HCT116 (cell line): ENCODE measurements at regions not wholly inside any gene's neighbourhood (a gene's known extent, or its start where the extent isn't known, plus 50 kb on each side); places are given as distances from the start of the nearest gene placed in this dataset.

Experiments used
- ATAC-seq: fragments of 200-7000 bp; cut with Tn5 transposase; 2 replicates; pipeline ENCODE4 v1.9.1; 2020; ENCODE audit warnings: mild to moderate bottlenecking, moderate library complexity
- BruUV-seq: library from RNA; stranded (reverse); fragments of 400-500 nt; replicated peaks from 2 replicates; lab custom pipeline; 2021; lab: Mats Ljungman, UMichigan
- CTCF ChIA-PET: fragments of 300-600 bp; sonication (Branson Sonifier 250); formaldehyde crosslinking; loops from one replicate; lab custom pipeline; 2021; ENCODE audit warnings: antibody characterized with exemption; lab: Charles Lee
- POLR2A ChIA-PET: fragments of 300-600, 350-600 bp; sonication (Branson Sonifier 250); formaldehyde crosslinking; loops from one replicate; lab custom pipeline; 2021; ENCODE audit warnings: antibody characterized with exemption; lab: Charles Lee
- RAD21 ChIA-PET, 2 experiments: fragments of 300-600 bp; sonication (Branson Sonifier 250); formaldehyde crosslinking; loops; one replicate each; lab custom pipeline; 2023; ENCODE audit warnings: low total read pairs in 2 of 2; ENCODE audit not compliant: uncharacterized antibody in 2 of 2, unreplicated experiment in 2 of 2, low non-redundant PET in 1 of 2; lab: Charles Lee
- DNase-seq: peaks from one replicate; pipeline ENCODE4 v3.0.0-alpha.2; 2010; ENCODE audit warnings: low read depth, low spot score
- H2AFZ ChIP-seq: fragments of 200-600 bp; shearing (Covaris generic), sonication (generic); 2 replicates; pipeline ENCODE4 v1.6.1; 2017; ENCODE audit warnings: low read depth, mixed run types, mixed read lengths, antibody characterized with exemption, low read length; ENCODE audit not compliant: poor library complexity, severe bottlenecking
- H3K27ac ChIP-seq: 2 replicates; pipeline ENCODE4 v1.5.1; 2012; ENCODE audit warnings: low read depth, low read length
- H3K27me3 ChIP-seq: fragments of 200-600 bp; sonication (generic); 2 replicates; pipeline ENCODE4 v1.6.1; 2016; ENCODE audit warnings: mixed run types, low read length, mixed read lengths; ENCODE audit not compliant: insufficient read depth
- H3K36me3 ChIP-seq, 2 experiments: fragments of 200-500 bp in 1 of 2; fragments of 200-600 bp in 1 of 2; sonication (Bioruptor generic) in 1 of 2; sonication (generic) in 1 of 2; 2 replicates each; pipeline versions ENCODE4 v1.5.1 to v1.6.1; 2014 to 2016; ENCODE audit warnings: low read length in 2 of 2, inconsistent platforms in 1 of 2, mixed read lengths in 1 of 2, mixed run types in 1 of 2; ENCODE audit not compliant: insufficient read depth in 2 of 2, control insufficient read depth in 1 of 2
- H3K4me1 ChIP-seq, 2 experiments: fragments of 200-600 bp in 1 of 2; sonication (generic) in 1 of 2; 2 replicates each; pipeline versions ENCODE4 v1.5.1 to v1.6.1; 2012 to 2017; ENCODE audit warnings: low read length in 2 of 2, inconsistent platforms in 1 of 2, mild to moderate bottlenecking in 1 of 2, mixed read lengths in 1 of 2, mixed run types in 1 of 2, moderate library complexity in 1 of 2; ENCODE audit not compliant: insufficient read depth in 2 of 2, control insufficient read depth in 1 of 2
- H3K4me2 ChIP-seq: fragments of 200-600 bp; sonication (generic); 2 replicates; pipeline ENCODE4 v1.6.1; 2017; ENCODE audit warnings: mixed run types, low read length, mixed read lengths
- H3K4me3 ChIP-seq, 2 experiments: fragments of 200-600 bp in 1 of 2; sonication (generic) in 1 of 2; replicated peaks in 1 of 2; 2 replicates each; pipeline ENCODE4 v1.5.1; 2011 to 2016; ENCODE audit warnings: low read length in 2 of 2, control low read depth in 1 of 2, low read depth in 1 of 2, mild to moderate bottlenecking in 1 of 2, mixed read lengths in 1 of 2, mixed run types in 1 of 2
- H3K79me2 ChIP-seq: fragments of 200-600 bp; sonication (generic); 2 replicates; pipeline ENCODE4 v1.6.1; 2017; ENCODE audit warnings: mild to moderate bottlenecking, mixed run types, low read length, moderate library complexity, mixed read lengths; ENCODE audit not compliant: insufficient read depth
- H3K9ac ChIP-seq: fragments of 200-600 bp; sonication (generic); 2 replicates; pipeline ENCODE4 v1.6.1; 2016; ENCODE audit warnings: low read length, mixed read lengths
- H3K9me2 ChIP-seq: fragments of 200-600 bp; sonication (generic), shearing (Covaris generic); 2 replicates; pipeline ENCODE4 v1.6.1; 2017; ENCODE audit warnings: mixed run types, mild to moderate bottlenecking, moderate library complexity; ENCODE audit not compliant: insufficient read depth
- H3K9me3 ChIP-seq, 2 experiments: fragments of 200-500 bp in 1 of 2; fragments of 200-600 bp in 1 of 2; sonication (Bioruptor generic) in 1 of 2; sonication (generic) in 1 of 2; 2 replicates each; pipeline ENCODE4 v1.6.1; 2014 to 2017; ENCODE audit warnings: low read length in 2 of 2, mixed read lengths in 2 of 2, inconsistent platforms in 1 of 2, low read depth in 1 of 2, mild to moderate bottlenecking in 1 of 2, mixed run types in 1 of 2, moderate library complexity in 1 of 2; ENCODE audit not compliant: control insufficient read depth in 1 of 2, insufficient read depth in 1 of 2
- H4K20me1 ChIP-seq: fragments of 200-600 bp; sonication (generic), shearing (Covaris generic); 2 replicates; pipeline ENCODE4 v1.6.1; 2017; ENCODE audit warnings: mixed run types, mild to moderate bottlenecking, moderate library complexity; ENCODE audit not compliant: insufficient read depth
- CBX3 ChIP-seq: IDR thresholded peaks from 2 replicates; pipeline ENCODE4 v1.6.1; 2012; ENCODE audit warnings: low read depth
- CTCF ChIP-seq, 3 experiments: fragments of 200-600 bp in 1 of 3; sonication (generic) in 1 of 3; IDR thresholded peaks in 2 of 3; conservative IDR thresholded peaks in 1 of 3; 2 replicates each; pipeline ENCODE4 v1.5.1; 2012 to 2017; ENCODE audit warnings: low read depth in 2 of 3, low read length in 2 of 3, antibody characterized with exemption in 1 of 3, borderline replicate concordance in 1 of 3, control low read depth in 1 of 3, mild to moderate bottlenecking in 1 of 3, mixed read lengths in 1 of 3, mixed run types in 1 of 3, moderate library complexity in 1 of 3; ENCODE audit not compliant: insufficient read depth in 1 of 3
- EGR1 ChIP-seq: IDR thresholded peaks from 2 replicates; pipeline ENCODE4 v1.6.1; 2012; ENCODE audit warnings: low read depth
- ELF1 ChIP-seq: IDR thresholded peaks from 2 replicates; pipeline ENCODE4 v1.6.1; 2012; ENCODE audit warnings: low read depth, borderline replicate concordance
- EZH2phosphoT487 ChIP-seq: fragments of 200-600 bp; IDR thresholded peaks from 2 replicates; pipeline ENCODE4 v1.6.1; 2018; ENCODE audit warnings: antibody characterized with exemption, borderline replicate concordance
- FOSL1 ChIP-seq: IDR thresholded peaks from 2 replicates; pipeline ENCODE4 v1.6.1; 2012; ENCODE audit warnings: low read depth
- POLR2AphosphoS5 ChIP-seq: IDR thresholded peaks from 2 replicates; pipeline ENCODE4 v1.6.1; 2011; ENCODE audit warnings: mild to moderate bottlenecking, low read depth, low read length, moderate library complexity
- RAD21 ChIP-seq: IDR thresholded peaks from 2 replicates; pipeline ENCODE4 v1.6.1; 2012; ENCODE audit warnings: low read depth, mild to moderate bottlenecking
- SRF ChIP-seq: IDR thresholded peaks from 2 replicates; pipeline ENCODE4 v1.6.1; 2012; ENCODE audit warnings: low read depth
- YY1 ChIP-seq: IDR thresholded peaks from 2 replicates; pipeline ENCODE4 v1.6.1; 2011; ENCODE audit warnings: low read length, low read depth, moderate library complexity, mild to moderate bottlenecking; ENCODE audit not compliant: insufficient replicate concordance; ENCODE audit errors: extremely low read depth
- ZFX ChIP-seq: fragments of 450-650 bp; IDR thresholded peaks from 2 replicates; pipeline ENCODE4 v1.6.1; 2017
- ZNF274 ChIP-seq: fragments of 200-500 bp; sonication (Bioruptor generic); IDR thresholded peaks from 2 replicates; pipeline ENCODE4 v1.6.1; 2014; ENCODE audit warnings: mild to moderate bottlenecking, low read depth, low read length, inconsistent platforms
- intact Hi-C: fragments of 100-400 bp; cut with micrococcal nuclease; formaldehyde crosslinking; loops from 2 replicates; pipeline ENCODE4 v1.10.0; 2022
- TF ChIP-seq, protein P1 (sequence below): IDR thresholded peaks from 2 replicates; pipeline ENCODE4 v1.6.1; 2012

GRCh38 chr12:28955931-28956330 is 193.1 kb upstream of the FAR2 start:
- intact Hi-C loops = no loop called here
- TF ChIP-seq EGR1 = no peak
- TF ChIP-seq YY1 = no peak
- TF ChIP-seq ZNF274 = no peak
- TF ChIP-seq SRF = no peak
- no peak for TF ChIP-seq ZFX
- TF ChIP-seq ELF1 = no peak
- TF ChIP-seq RAD21 = no peak
- no peak for TF ChIP-seq EZH2phosphoT487
- no peak for TF ChIP-seq FOSL1
- no peak for TF ChIP-seq CBX3
- no peak for TF ChIP-seq POLR2AphosphoS5
- TF ChIP-seq, protein P1, sequence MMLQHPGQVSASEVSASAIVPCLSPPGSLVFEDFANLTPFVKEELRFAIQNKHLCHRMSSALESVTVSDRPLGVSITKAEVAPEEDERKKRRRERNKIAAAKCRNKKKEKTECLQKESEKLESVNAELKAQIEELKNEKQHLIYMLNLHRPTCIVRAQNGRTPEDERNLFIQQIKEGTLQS = no peak
- no peak for TF ChIP-seq CTCF (IDR thresholded peaks at IDR 0.05 in 2 of 3, conservative IDR thresholded peaks at IDR 0.05 in 1 of 3; ENCODE audit: borderline replicate concordance in 1 of 3, insufficient read depth in 1 of 3, low read depth in 2 of 3, low read length in 2 of 3)
- Histone ChIP-seq H4K20me1 (no peaks in the 10 kb centered on the region), H3K9me3 (no peaks in the 10 kb centered on the region), H3K4me1 (no peaks in the 10 kb centered on the region), H3K9ac (no peak overlapping the region), H2AFZ (no peak overlapping the region), H3K79me2 (no peaks in the 10 kb centered on the region), H3K9me2 (no peaks in the 10 kb centered on the region), H3K27ac (no peak overlapping the region), H3K27me3 (no peaks in the 10 kb centered on the region), H3K4me3 (no peak overlapping the region), H3K4me2 (no peak overlapping the region), H3K36me3 (no peaks in the 10 kb centered on the region)
- CTCF ChIA-PET = no interaction called here
- BruUV-seq = no TSS peak
- POLR2A ChIA-PET = no interaction called here
- no peak for ATAC-seq
- DNase-seq = no peak
- RAD21 ChIA-PET = no interaction called here
